Esophagus squamous epithelium (tissue), 5 donors: ENCODE measurements at regions not wholly inside any gene's neighbourhood (a gene's known extent, or its start where the extent isn't known, plus 50 kb on each side); places are given as distances from the start of the nearest gene placed in this dataset.
"Not testable (repeated sequence)": the region's sequence is repeated elsewhere in the genome, so short reads cannot be mapped to it uniquely, and the experiment has no call there.

ENCODE experiments used
- DNase-seq: peaks from one replicate; lab custom pipeline; 2025; lab: John Stamatoyannopoulos, UW
- H3K27ac ChIP-seq, 4 donors: fragments of 200-600 bp; sonication (generic); one replicate each; pipeline ENCODE4 v1.5.1; 2016 to 2019; ENCODE audit warnings: mild to moderate bottlenecking in 1 of 4
- H3K27me3 ChIP-seq, 4 donors: fragments of 200-600 bp; sonication (generic); 1 replicate in 3 of 4; 2 replicates in 1 of 4; pipeline versions ENCODE4 v1.5.1 to v1.6.0; 2017 to 2021; ENCODE audit warnings: antibody characterized with exemption in 1 of 4
- H3K36me3 ChIP-seq, 3 donors: fragments of 200-600 bp; sonication (generic); one replicate each; pipeline ENCODE4 v1.5.1; 2016 to 2019
- H3K4me1 ChIP-seq, 3 donors: fragments of 200-600 bp; sonication (generic); one replicate each; pipeline ENCODE4 v1.5.1; 2017 to 2019
- H3K4me3 ChIP-seq, 4 donors: fragments of 200-600 bp; sonication (generic); 1 replicate in 3 of 4; 2 replicates in 1 of 4; pipeline ENCODE4 v1.5.1; 2016 to 2019; ENCODE audit warnings: mild to moderate bottlenecking in 2 of 4, moderate library complexity in 1 of 4
- H3K9me3 ChIP-seq, 3 donors: fragments of 200-600 bp; sonication (generic); one replicate each; pipeline ENCODE4 v1.5.1; 2016 to 2019
- POLR2A ChIP-seq, 4 donors: fragments of 450-650 bp; IDR thresholded peaks; one replicate each; pipeline ENCODE4 v1.6.1; 2017; ENCODE audit warnings: antibody characterized with exemption in 4 of 4, mild to moderate bottlenecking in 4 of 4, moderate library complexity in 3 of 4
- WGBS, 2 donors: methylation state at CpG; one replicate each; pipeline ENCODE4 v1.1.5; 2018; 5-methylcytosine and 5-hydroxymethylcytosine counted together
- intact Hi-C: fragments of 100-400 bp; cut with DNase I; formaldehyde crosslinking; loops from one replicate; pipeline ENCODE4 v1.15.0; 2022
- TF ChIP-seq, protein P1 (sequence below), 6 experiments: fragments of 450-650 bp in 4 of 6; fragments of 200-600 bp in 2 of 6; sonication (generic) in 2 of 6; IDR thresholded peaks; one replicate each; pipeline ENCODE4 v1.5.1; 2016 to 2019; ENCODE audit warnings: antibody characterized with exemption in 6 of 6, mild to moderate bottlenecking in 4 of 6, moderate library complexity in 4 of 6
- donor health status: DM: yes; HTN: yes; CAD: no.

DNA sequence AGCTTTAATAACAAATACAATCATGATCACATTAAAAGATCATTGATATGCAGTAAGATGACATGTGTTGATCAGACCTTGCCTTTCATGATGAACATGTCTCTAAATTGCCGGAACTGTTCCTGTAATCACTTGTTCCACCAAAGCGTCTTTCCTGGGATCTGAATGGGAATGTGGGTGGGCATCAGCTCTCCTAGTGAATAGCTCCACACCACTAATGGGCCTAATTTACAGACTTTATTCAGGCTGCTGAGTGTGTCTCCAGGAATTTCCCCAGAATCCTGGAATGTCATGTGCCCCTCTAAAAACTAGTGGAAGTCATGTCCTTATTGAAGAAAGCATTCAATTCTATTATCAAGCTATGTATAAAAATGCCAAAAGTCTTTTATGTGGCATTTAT, 765.1 kb upstream of the CTNND2 start:
- intact Hi-C loops = no loop called here
- WGBS, 2 donors = 91 to 95% methylated on average over 2 of the region's 2 CpGs
- DNase-seq = no peak
- no peaks in the 10 kb centered on the region for H3K36me3 ChIP-seq
- no peaks in the 10 kb centered on the region for H3K9me3 ChIP-seq
- no peak for TF ChIP-seq POLR2A (IDR thresholded peaks at IDR 0.05)
- TF ChIP-seq, protein P1, sequence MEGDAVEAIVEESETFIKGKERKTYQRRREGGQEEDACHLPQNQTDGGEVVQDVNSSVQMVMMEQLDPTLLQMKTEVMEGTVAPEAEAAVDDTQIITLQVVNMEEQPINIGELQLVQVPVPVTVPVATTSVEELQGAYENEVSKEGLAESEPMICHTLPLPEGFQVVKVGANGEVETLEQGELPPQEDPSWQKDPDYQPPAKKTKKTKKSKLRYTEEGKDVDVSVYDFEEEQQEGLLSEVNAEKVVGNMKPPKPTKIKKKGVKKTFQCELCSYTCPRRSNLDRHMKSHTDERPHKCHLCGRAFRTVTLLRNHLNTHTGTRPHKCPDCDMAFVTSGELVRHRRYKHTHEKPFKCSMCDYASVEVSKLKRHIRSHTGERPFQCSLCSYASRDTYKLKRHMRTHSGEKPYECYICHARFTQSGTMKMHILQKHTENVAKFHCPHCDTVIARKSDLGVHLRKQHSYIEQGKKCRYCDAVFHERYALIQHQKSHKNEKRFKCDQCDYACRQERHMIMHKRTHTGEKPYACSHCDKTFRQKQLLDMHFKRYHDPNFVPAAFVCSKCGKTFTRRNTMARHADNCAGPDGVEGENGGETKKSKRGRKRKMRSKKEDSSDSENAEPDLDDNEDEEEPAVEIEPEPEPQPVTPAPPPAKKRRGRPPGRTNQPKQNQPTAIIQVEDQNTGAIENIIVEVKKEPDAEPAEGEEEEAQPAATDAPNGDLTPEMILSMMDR (IDR thresholded peaks at IDR 0.05) = no peak
- no peak overlapping the region for H3K4me3 ChIP-seq
- H3K4me1 ChIP-seq = no peaks in the 10 kb centered on the region
- H3K27me3 ChIP-seq = no peaks in the 10 kb centered on the region
- no peak overlapping the region for H3K27ac ChIP-seq

DNA sequence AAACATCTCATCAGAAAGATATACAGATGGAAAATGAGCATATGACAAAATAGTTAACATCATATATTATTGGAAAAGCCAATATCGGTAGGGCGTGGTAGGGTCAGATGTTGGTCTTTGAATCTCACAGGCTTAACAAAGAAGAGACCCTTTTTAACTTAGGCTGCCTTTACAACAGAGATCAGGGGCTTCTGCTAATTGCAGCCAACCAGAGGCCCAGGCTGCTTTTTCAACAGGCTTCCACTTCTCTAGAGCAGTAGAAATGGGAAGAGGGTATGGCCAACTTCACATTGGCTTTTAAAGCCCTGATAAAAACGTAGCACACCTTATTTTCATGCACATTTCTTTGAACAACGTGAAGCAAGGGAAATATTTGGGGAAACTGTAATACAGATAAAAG, 764.3 kb upstream of the CTNND2 start:
- no peaks in the 10 kb centered on the region for H3K4me1 ChIP-seq
- no peak for DNase-seq
- WGBS, 2 donors = 65 to 70% methylated on average over 4 of the region's 4 CpGs
- intact Hi-C loops = no loop called here
- no peaks in the 10 kb centered on the region for H3K36me3 ChIP-seq
- no peaks in the 10 kb centered on the region for H3K27me3 ChIP-seq
- H3K27ac ChIP-seq = no peak overlapping the region
- no peaks in the 10 kb centered on the region for H3K9me3 ChIP-seq
- H3K4me3 ChIP-seq = no peak overlapping the region
- no peak for TF ChIP-seq POLR2A (IDR thresholded peaks at IDR 0.05)
- TF ChIP-seq, protein P1 (IDR thresholded peaks at IDR 0.05) = no peak

DNA sequence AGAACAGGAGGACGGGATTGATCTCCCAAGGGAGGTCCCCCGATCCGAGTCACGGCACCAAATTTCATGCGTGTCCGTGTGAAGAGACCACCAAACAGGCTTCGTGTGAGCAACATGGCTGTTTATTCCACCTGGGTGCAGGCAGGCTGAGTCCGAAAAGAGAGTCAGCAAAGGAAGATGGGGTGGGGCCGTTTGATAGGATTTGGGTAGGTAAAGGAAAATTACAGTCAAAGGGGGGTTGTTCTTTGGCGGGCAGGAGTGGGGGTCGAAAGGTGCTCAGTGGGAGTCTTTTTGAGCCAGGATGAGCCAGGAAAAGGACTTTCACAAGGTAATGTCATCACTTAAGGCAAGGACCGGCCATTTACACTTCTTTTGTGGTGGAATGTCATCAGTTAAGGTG, 763.6 kb upstream of the CTNND2 start:
- H3K9me3 ChIP-seq, H3K4me1 ChIP-seq, H3K27me3 ChIP-seq, intact Hi-C loops, H3K36me3 ChIP-seq, H3K4me3 ChIP-seq, H3K27ac ChIP-seq, DNase-seq: not testable (repeated sequence)
- WGBS, 2 donors = 82 to 83% methylated on average over 12 of the region's 12 CpGs

DNA sequence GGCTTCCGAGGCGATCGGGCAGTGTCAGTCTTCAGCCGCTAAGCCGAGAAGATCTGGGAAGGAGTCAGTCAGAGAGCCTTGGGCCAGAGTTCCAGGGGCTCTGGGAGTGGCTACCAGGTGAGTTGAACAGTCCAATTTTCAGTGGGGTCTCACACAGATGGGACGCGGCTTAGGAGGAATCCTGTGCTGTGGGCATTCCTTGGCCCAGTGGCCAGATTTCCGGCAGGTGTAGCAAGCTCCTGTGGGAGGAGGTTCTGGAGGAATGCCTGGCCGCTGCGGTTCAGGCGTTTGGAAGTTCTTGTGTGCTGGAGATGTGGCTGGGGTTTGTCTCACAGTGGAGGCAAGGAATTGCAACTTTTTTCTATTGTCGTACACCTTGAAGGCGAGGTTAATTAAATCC, 761.5 kb upstream of the CTNND2 start:
- intact Hi-C loops, H3K4me3 ChIP-seq, H3K27ac ChIP-seq, H3K27me3 ChIP-seq, H3K36me3 ChIP-seq, DNase-seq, H3K9me3 ChIP-seq, H3K4me1 ChIP-seq: not testable (repeated sequence)
- WGBS, 2 donors = 73 to 80% methylated on average over 3 to 6 of the region's 13 CpGs

DNA sequence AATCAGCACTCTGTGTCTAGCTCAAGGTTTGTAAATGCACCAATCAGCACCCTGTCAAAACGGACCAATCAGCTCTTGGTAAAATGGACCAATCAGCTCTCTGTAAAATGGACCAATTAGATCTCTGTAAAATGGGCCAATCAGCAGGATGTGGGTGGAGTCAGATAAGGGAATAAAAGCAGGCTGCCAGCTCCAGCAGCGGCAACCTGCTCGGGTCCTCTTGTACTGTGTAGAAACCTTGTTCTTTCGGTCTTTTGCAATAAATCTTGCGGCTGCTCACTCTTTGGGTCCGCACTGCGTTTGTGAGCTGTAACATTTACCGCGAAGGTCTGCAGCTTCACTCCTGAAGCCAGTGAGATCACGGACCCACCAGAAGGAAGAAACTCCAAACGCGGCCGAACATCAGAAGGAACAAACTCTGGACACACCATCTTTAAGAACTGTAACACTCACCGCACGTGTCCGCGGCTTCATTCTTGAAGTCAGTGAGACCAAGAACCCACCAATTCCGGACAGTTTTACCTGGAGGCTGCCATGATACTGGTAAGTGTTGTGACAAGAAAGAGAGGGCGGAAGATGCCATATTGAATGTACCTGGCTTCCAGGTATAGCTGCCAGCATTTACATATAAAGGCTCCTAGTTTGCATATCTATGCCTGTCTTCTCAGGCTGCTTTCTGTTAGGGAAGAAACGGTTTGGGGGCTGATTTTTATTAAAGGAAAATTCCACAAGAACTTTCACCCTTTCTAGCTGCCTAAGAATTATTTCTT, 758.5 kb upstream of the CTNND2 start:
- no peaks in the 10 kb centered on the region for H3K27me3 ChIP-seq
- H3K36me3 ChIP-seq = no peaks in the 10 kb centered on the region
- no peak overlapping the region for H3K27ac ChIP-seq
- TF ChIP-seq, protein P1 (IDR thresholded peaks at IDR 0.05) = no peak
- TF ChIP-seq POLR2A (IDR thresholded peaks at IDR 0.05) = no peak
- H3K4me1 ChIP-seq = no peaks in the 10 kb centered on the region
- no peak overlapping the region for H3K4me3 ChIP-seq
- peaks cover 0 to 8% (median 5%) of the 10 kb centered on the region in 3 donors for H3K9me3 ChIP-seq
- WGBS, 2 donors = 86 to 90% methylated on average over 13 to 20 of the region's 20 CpGs
- no peak for DNase-seq
- intact Hi-C loops = no loop called here

DNA sequence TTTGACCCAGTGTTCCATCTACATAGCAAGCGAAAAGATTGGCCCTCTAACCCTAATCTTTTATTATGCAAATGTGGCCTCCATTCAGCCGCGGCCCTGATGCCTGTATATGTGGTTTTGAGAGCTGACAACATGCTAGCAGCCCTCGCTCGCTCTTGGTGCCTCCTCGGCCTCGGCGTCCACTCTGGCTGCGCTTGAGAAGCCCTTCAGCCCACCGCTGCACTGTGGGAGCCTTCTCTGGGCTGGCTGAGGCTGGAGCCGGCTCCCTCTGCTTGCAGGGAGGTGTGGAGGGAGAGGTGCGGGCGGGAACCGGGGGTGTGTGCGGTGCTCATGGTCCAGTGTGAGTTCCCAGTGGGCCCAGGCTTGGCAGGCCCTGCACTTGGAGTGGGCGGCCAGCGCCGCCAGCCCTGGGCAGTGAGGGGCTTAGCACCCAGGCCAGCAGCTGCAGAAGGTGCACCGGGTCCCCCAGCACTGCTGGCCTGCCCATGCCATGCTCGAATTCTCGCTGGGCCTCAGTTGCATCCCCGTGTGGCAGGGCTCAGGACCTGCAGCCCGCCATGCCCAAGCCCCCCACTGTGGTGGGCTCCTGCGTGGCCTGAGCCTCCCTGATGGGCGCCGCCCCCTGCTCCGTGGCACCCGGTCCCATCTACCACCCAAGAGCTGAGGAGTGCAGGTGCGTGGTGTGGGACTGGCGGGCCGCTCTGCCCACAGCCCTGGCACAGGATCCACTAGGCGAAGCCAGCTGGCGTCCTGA, 757.5 kb upstream of the CTNND2 start:
- WGBS, 2 donors = 81 to 87% methylated on average over 3 to 6 of the region's 33 CpGs
- DNase-seq = no peak
- no peaks in the 10 kb centered on the region for H3K4me1 ChIP-seq
- H3K4me3 ChIP-seq = no peak overlapping the region
- peaks cover 0 to 8% (median 5%) of the 10 kb centered on the region in 3 donors for H3K9me3 ChIP-seq
- H3K27ac ChIP-seq = no peak overlapping the region
- H3K27me3 ChIP-seq = no peaks in the 10 kb centered on the region
- no peak for TF ChIP-seq POLR2A (IDR thresholded peaks at IDR 0.05)
- TF ChIP-seq, protein P1 (IDR thresholded peaks at IDR 0.05) = no peak
- H3K36me3 ChIP-seq = no peaks in the 10 kb centered on the region
- intact Hi-C loops = no loop called here

DNA sequence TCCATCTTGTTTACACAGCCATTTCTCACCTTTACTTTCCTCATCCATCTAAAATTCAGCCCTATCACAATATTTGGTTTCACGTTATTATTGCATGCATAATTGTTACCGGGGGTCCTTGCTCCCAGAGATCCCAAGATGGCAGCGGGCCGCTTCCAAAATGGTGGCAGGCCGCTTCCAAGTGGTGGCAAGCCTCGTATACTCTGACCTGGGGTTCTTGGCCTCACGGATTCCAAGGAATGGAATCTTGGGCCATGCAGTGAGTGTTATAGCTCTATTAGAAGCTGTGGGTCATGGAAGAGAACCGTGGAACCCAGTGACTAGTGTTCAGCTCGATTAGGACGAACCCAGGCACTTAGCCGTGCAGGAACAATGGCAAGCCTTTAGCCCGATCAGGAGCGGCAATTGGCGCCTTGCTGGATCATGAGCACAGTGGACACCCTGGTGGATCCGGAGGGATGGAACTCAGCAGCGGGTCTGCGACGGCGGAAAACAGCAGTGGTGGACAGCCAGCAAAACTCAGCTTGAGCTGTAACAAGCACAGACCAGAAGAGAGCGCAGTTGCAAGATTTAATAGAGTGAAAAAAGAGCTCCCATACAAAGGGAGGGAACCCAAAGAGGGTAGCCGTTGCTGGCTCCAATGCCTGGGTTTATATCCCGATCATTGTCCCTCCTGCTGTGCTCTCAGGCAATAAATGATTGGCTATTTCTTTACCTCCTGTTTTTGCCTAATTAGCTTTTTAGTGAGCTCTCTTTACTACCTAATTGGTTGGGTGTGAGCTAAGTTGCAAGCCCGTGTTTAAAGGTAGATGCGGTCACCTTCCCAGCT, 756.2 kb upstream of the CTNND2 start:
- H3K9me3 ChIP-seq, intact Hi-C loops, H3K4me3 ChIP-seq, H3K4me1 ChIP-seq, H3K27me3 ChIP-seq, H3K27ac ChIP-seq, DNase-seq, H3K36me3 ChIP-seq: not testable (repeated sequence)
- WGBS, 2 donors = 85 to 87% methylated on average over 18 to 20 of the region's 24 CpGs
